Fibroblast of skin of scalp (primary cell): ENCODE measurements at regions not wholly inside any gene's neighbourhood (a gene's known extent, or its start where the extent isn't known, plus 50 kb on each side); places are given as distances from the start of the nearest gene placed in this dataset.
A peak's percentile ranks its signal among the peaks of the same experiment; 100 is the strongest.
"Not testable (repeated sequence)": the region's sequence is repeated elsewhere in the genome, so short reads cannot be mapped to it uniquely, and the experiment has no call there.

Experiments
- DNase-seq: peaks from one replicate; pipeline ENCODE4 v3.0.0-alpha.2; 2013

GRCh38 chr9:108762348-108763055 lies 93.3 kb downstream of the ACTL7B start:
- DNase-seq, result no peak

GRCh38 chr9:108761655-108762347 lies 94.0 kb downstream of the ACTL7B start:
- DNase-seq, result peak; percentile 70

- DNase-seq, result no peak
These were observed 94.9 kb downstream of the ACTL7B start for GRCh38 chr9:108760841-108761240.

- no peak for DNase-seq
These were observed 96.0 kb downstream of the ACTL7B start for GRCh38 chr9:108759835-108760234.

- no peak for DNase-seq
These were observed 96.4 kb downstream of the ACTL7B start for GRCh38 chr9:108759399-108759798.

- DNase-seq, result no peak
These were observed 98.9 kb downstream of the ACTL7B start for GRCh38 chr9:108756746-108757490.

- no peak for DNase-seq
These were observed 99.8 kb downstream of the ACTL7B start for GRCh38 chr9:108755979-108756378.

GRCh38 chr9:108751369-108751768 lies 104.4 kb downstream of the ACTL7B start:
- DNase-seq, result peak; percentile 51

GRCh38 chr9:108750661-108751215 lies 105.0 kb downstream of the ACTL7B start:
- DNase-seq, result no peak

GRCh38 chr9:108748776-108749175 lies 107.0 kb downstream of the ACTL7B start:
- DNase-seq, result no peak

- DNase-seq, result peak; percentile 90
These were observed 108.9 kb downstream of the ACTL7B start for GRCh38 chr9:108746864-108747263.

- DNase-seq, result no peak
These were observed 109.8 kb downstream of the ACTL7B start for GRCh38 chr9:108746001-108746400.

GRCh38 chr9:108744641-108745040 lies 111.1 kb downstream of the ACTL7B start:
- peak; percentile 29 for DNase-seq

- DNase-seq, result peak; percentile 61
These were observed 111.8 kb downstream of the ACTL7B start for GRCh38 chr9:108743901-108744371.

GRCh38 chr9:108743416-108743815 lies 112.4 kb downstream of the ACTL7B start:
- no peak for DNase-seq

- DNase-seq, result no peak
These were observed 113.6 kb downstream of the ACTL7B start for GRCh38 chr9:108742191-108742590.

GRCh38 chr9:108731292-108731691 lies 124.5 kb downstream of the ACTL7B start:
- not testable (repeated sequence) for DNase-seq

GRCh38 chr9:108727580-108728111 lies 128.1 kb downstream of the ACTL7B start:
- no peak for DNase-seq

- DNase-seq, result peak; percentile 80
These were observed 131.1 kb downstream of the ACTL7B start for GRCh38 chr9:108724652-108725051.

- no peak for DNase-seq
These were observed 131.7 kb downstream of the ACTL7B start for GRCh38 chr9:108724122-108724521.

- DNase-seq, result no peak
These were observed 133.4 kb downstream of the ACTL7B start for GRCh38 chr9:108722396-108722795.

- no peak for DNase-seq
These were observed 135.6 kb downstream of the ACTL7B start for GRCh38 chr9:108720191-108720642.

- no peak for DNase-seq
These were observed 145.4 kb downstream of the ACTL7B start for GRCh38 chr9:108710424-108710823.
